AG04450 (cell line): ENCODE measurements at regions not wholly inside any gene's neighbourhood (a gene's known extent, or its start where the extent isn't known, plus 50 kb on each side); places are given as distances from the start of the nearest gene placed in this dataset.
A peak's percentile ranks its signal among the peaks of the same experiment; 100 is the strongest.

Experiments
- CTCF ChIA-PET: fragments of 300-600, 350-600 bp; formaldehyde crosslinking; extraction: SDS; loops from one replicate; lab custom pipeline; 2022; ENCODE audit warnings: antibody characterized with exemption, inconsistent platforms; lab: Charles Lee
- POLR2A ChIA-PET: fragments of 350-600 bp; formaldehyde crosslinking; extraction: SDS; loops from one replicate; lab custom pipeline; 2021; ENCODE audit warnings: antibody characterized with exemption, inconsistent platforms; lab: Yijun Ruan, JAX
- DNase-seq: peaks from one replicate; pipeline ENCODE4 v3.0.0-alpha.2; 2011; ENCODE audit warnings: low read depth, low spot score
- H3K27ac ChIP-seq: one replicate; pipeline ENCODE4 v1.5.1; 2012; ENCODE audit warnings: low read depth, low read length, control low read depth
- H3K27me3 ChIP-seq: one replicate; pipeline ENCODE4 v1.6.0; 2012; ENCODE audit warnings: low read length; ENCODE audit not compliant: control insufficient read depth, insufficient read depth
- H3K4me3 ChIP-seq: 2 replicates; pipeline ENCODE4 v1.5.1; 2011; ENCODE audit warnings: mild to moderate bottlenecking, low read depth, low read length, control low read depth
- H3K9me3 ChIP-seq: 2 replicates; pipeline ENCODE4 v1.5.1; 2012; ENCODE audit warnings: low read length; ENCODE audit not compliant: control insufficient read depth, insufficient read depth
- TF ChIP-seq, protein P1 (sequence below): IDR thresholded peaks from 2 replicates; pipeline ENCODE4 v1.5.1; 2011; ENCODE audit warnings: low read depth, low read length, control low read depth, inconsistent platforms

DNA sequence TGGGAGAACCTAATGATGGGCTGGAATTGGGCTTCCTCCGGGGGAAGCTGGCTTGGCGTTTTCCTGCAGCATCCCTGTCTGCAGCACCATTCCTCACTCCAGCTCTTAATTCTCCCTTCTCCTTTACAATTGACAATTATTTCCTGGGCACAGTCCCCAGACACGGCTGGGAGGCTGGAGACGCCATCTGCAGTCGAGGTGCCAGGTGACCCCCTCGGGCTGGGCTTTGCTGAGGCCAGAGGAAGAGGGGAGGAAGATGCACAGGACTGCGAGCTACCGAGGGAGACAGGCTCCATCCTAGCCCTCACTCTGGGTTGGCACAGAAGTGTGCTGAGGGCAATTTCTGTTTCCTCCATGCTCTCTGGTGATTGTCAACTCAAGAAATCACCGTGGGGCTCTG, 453.8 kb downstream of the PTPRU start:
- TF ChIP-seq, protein P1, sequence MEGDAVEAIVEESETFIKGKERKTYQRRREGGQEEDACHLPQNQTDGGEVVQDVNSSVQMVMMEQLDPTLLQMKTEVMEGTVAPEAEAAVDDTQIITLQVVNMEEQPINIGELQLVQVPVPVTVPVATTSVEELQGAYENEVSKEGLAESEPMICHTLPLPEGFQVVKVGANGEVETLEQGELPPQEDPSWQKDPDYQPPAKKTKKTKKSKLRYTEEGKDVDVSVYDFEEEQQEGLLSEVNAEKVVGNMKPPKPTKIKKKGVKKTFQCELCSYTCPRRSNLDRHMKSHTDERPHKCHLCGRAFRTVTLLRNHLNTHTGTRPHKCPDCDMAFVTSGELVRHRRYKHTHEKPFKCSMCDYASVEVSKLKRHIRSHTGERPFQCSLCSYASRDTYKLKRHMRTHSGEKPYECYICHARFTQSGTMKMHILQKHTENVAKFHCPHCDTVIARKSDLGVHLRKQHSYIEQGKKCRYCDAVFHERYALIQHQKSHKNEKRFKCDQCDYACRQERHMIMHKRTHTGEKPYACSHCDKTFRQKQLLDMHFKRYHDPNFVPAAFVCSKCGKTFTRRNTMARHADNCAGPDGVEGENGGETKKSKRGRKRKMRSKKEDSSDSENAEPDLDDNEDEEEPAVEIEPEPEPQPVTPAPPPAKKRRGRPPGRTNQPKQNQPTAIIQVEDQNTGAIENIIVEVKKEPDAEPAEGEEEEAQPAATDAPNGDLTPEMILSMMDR = no peak
- Histone ChIP-seq H3K27me3 (no peaks in the 10 kb centered on the region), H3K9me3 (no peaks in the 10 kb centered on the region; the same call in 1 of the 2 replicates), H3K4me3 (no peak overlapping the region), H3K27ac (no peak overlapping the region)
- ChIA-PET CTCF (interaction anchor here (5.0 kb wide), 1 partner anchor 14 kb away, joined by 70 read pairs; no protein-coding TSS in a partner anchor), POLR2A (no interaction called here)
- DNase-seq = no peak

DNA sequence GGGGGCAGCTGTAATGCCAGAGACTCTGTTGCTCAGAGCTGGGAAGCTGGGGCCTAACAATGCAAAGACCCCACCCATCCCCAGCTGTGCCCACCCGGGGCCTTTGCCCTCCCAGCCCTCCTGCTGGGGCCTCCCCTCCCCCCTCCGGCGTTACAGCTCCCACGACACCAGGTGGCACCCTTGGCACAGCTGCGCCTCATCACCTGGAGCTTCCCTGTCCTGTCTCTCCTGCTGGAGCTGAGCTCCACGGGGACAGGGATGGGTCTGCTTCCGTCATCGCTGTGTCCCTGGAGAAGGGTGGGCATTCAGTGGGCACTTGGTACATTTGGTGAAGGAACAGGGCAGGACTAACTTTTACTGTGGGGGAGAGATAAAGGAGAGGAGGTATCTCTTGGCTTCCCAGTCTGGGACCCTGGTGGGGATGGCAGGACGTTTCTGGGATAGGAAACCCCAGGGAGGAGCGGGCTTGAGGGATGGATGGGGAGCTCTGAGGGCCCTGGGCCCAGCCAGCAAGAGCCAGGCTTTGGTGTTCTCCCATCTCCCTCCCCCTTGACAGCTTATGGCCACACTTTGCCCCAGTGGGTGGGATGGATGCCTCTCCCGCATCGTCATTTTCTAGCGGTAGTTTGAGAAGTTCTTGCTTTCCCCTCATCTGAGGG, 453.2 kb downstream of the PTPRU start:
- TF ChIP-seq, protein P1 = no peak
- Histone ChIP-seq H3K4me3 (no peak overlapping the region), H3K9me3 (no peaks in the 10 kb centered on the region; the same call in 1 of the 2 replicates), H3K27me3 (no peaks in the 10 kb centered on the region), H3K27ac (peak overlapping the region; percentile 97)
- POLR2A ChIA-PET = interaction anchor here (1.6 kb wide), 1 partner anchor 418 kb away, joined by 3 read pairs; no protein-coding TSS in a partner anchor
- no peak for DNase-seq
- CTCF ChIA-PET = interaction anchor here (3.8 to 5.0 kb wide), 2 partner anchors 8 to 15 kb away, joined by 24 to 70 read pairs; no protein-coding TSS in a partner anchor

DNA sequence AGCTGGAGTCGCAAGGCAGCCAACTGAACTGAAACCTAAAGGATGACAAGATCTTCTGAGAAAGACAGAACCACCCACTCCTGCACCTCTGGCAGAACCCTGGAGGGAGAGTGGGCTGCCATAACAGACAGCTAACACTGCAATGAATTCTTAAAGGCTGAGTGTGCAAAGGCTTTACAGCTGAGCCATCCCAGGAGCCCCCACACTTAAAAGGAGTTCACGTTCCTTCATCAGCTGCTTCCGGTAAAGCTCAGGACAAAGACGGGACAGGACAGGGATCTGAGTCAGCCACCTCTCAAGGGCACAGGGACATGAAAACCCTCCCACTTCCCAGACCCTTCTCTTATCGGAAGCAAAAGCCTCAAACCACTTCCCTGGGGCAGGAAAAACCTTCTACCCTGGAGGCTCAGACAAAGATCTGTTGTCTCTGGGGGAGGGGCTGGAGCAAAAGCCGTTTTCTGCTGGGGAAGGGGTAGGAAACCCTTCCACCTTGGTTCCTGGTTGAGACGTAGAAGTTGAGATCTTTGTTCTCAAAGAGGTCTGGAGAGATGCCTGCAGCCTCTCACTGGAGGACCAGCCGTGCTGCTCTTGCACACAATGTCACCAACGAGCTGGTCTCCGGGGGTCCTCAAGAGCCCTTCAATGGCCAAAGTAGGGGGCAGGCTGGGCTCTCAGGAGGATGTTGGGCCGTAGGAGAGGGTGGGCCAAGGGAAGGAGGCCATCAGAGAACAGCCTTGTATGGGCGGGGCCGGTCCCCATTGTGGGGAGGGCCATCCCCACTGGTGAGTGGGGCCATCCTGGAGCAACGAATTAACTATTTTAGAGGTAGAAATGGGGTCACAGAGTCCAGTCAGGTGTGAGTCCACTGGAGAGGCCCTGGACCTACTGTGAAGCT, 452.4 kb downstream of the PTPRU start:
- TF ChIP-seq, protein P1 = no peak
- ChIA-PET CTCF (interaction anchor here (1.7 to 5.0 kb wide), 3 partner anchors 9 to 20 kb away, joined by 4 to 70 read pairs (median 24); no protein-coding TSS in a partner anchor), POLR2A (interaction anchor here (0.7 to 1.6 kb wide), 2 partner anchors 9 to 417 kb away, joined by 3 read pairs; no protein-coding TSS in a partner anchor)
- no peaks in the 10 kb centered on the region for H3K27me3 ChIP-seq
- peak; percentile 73 for DNase-seq
- peak overlapping the region; percentile 25; the same call in 1 of the 2 replicates for H3K4me3 ChIP-seq
- no peaks in the 10 kb centered on the region; the same call in 1 of the 2 replicates for H3K9me3 ChIP-seq
- peak overlapping the region; percentile 97 for H3K27ac ChIP-seq

DNA sequence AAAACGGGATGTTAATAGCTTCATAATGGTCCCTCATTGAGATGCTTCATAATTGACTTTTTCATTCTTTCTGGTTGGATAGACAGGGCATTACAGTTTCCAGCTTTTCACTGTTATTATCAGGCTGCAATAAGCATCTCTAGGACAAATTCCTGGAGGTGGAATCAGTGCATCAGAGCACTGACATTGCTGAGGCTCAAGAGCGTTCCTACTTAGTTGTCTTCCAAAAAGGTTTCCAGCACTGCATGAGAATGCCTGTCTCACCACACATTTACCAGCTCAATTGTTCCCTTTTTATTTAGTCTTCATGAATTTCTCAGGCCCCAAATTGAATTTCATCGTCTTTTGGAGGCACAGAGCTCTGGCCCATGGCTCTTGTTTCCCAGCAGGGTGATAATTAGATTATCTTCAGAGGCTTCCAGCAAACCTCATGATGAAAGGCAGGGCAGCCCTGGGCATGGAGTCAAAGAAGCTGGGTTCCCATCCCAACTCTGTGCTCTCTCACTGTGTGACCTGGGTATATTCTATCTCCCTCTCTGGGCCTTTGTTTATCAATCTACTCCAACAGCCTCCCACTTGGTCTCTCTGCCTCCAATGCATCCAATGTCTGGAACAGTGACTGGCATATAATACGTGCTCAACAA, 451.4 kb downstream of the PTPRU start:
- H3K27ac ChIP-seq = peak overlapping the region; percentile 97
- POLR2A ChIA-PET = interaction anchor here (0.7 to 1.6 kb wide), 2 partner anchors 10 to 416 kb away, joined by 3 read pairs; no protein-coding TSS in a partner anchor

More for the DNA sequence above, 451.4 kb downstream of the PTPRU start:
- DNase-seq = no peak
- H3K4me3 ChIP-seq = no peak overlapping the region
- TF ChIP-seq, protein P1 = no peak
- no peaks in the 10 kb centered on the region for H3K27me3 ChIP-seq
- no peaks in the 10 kb centered on the region; the same call in 1 of the 2 replicates for H3K9me3 ChIP-seq
- CTCF ChIA-PET = interaction anchor here (0.6 to 5.0 kb wide), 6 partner anchors 10 to 106 kb away, joined by 3 to 70 read pairs (median 4); no protein-coding TSS in a partner anchor
